H1 (cell line): ENCODE measurements at regions not wholly inside any gene's neighbourhood (a gene's known extent, or its start where the extent isn't known, plus 50 kb on each side); places are given as distances from the start of the nearest gene placed in this dataset.

Experiments used
- CTCF ChIA-PET: fragments of 300-600 bp; sonication (Branson Sonifier 250); formaldehyde crosslinking; loops from one replicate; lab custom pipeline; 2021; ENCODE audit not compliant: partially characterized antibody; lab: Charles Lee
- POLR2A ChIA-PET: fragments of 300-600 bp; sonication (Branson Sonifier 250); formaldehyde crosslinking; loops from one replicate; lab custom pipeline; 2021; ENCODE audit warnings: inconsistent platforms; ENCODE audit not compliant: partially characterized antibody; lab: Charles Lee
- DNase-seq, 2 experiments: peaks; one replicate each; pipeline versions ENCODE4 v3.0.0 to v3.0.0-alpha.2; 2010 to 2022; ENCODE audit warnings: low spot score in 2 of 2, low read depth in 1 of 2, mixed read lengths in 1 of 2
- FAIRE-seq: peaks from 2 replicates; lab custom pipeline; 2011; peaks lifted over from hg19 to GRCh38; lab: Jason Lieb, UNC
- H2AFZ ChIP-seq: 2 replicates; pipeline ENCODE4 v1.8.1; 2012; ENCODE audit warnings: low read length, inconsistent platforms
- H2AK5ac ChIP-seq: 2 replicates; pipeline ENCODE4 v1.6.1; 2013; ENCODE audit warnings: low read depth, low read length
- H2BK120ac ChIP-seq: replicated peaks from 2 replicates; pipeline ENCODE3; 2013; ENCODE audit warnings: low read depth, low read length, inconsistent platforms
- H2BK12ac ChIP-seq: 2 replicates; pipeline ENCODE4 v1.6.1; 2013; ENCODE audit warnings: low read depth, low read length
- H2BK15ac ChIP-seq: 2 replicates; pipeline ENCODE4 v1.6.1; 2013; ENCODE audit warnings: low read length
- H2BK20ac ChIP-seq: 2 replicates; pipeline ENCODE4 v1.6.1; 2013; ENCODE audit warnings: low read length
- H2BK5ac ChIP-seq: 2 replicates; pipeline ENCODE4 v1.6.1; 2013; ENCODE audit warnings: low read depth, low read length
- H3K14ac ChIP-seq: 2 replicates; pipeline ENCODE4 v1.6.1; 2013; ENCODE audit warnings: inconsistent platforms; ENCODE audit not compliant: insufficient read length
- H3K18ac ChIP-seq: 2 replicates; pipeline ENCODE4 v1.6.1; 2013; ENCODE audit warnings: low read length; ENCODE audit errors: extremely low read depth
- H3K23ac ChIP-seq: 2 replicates; pipeline ENCODE4 v1.6.1; 2013; ENCODE audit warnings: inconsistent platforms; ENCODE audit not compliant: insufficient read length
- H3K23me2 ChIP-seq: 2 replicates; pipeline ENCODE4 v1.6.1; 2013; ENCODE audit warnings: low read depth, low read length
- H3K27ac ChIP-seq: 2 replicates; pipeline ENCODE4 v1.6.1; 2011; ENCODE audit warnings: low read depth, low read length, inconsistent platforms
- H3K27me3 ChIP-seq, 4 experiments: replicated peaks in 1 of 4; 1 replicate in 1 of 4; 2 replicates in 3 of 4; pipeline versions ENCODE4 v1.6.1 to v1.8.1; 2011 to 2013; ENCODE audit warnings: low read length in 3 of 4, mild to moderate bottlenecking in 3 of 4, inconsistent platforms in 2 of 4, mixed read lengths in 2 of 4, moderate library complexity in 1 of 4; ENCODE audit not compliant: control insufficient read depth in 3 of 4, insufficient read depth in 3 of 4; ENCODE audit errors: extremely low read depth in 1 of 4
- H3K36me3 ChIP-seq, 4 experiments: 2 replicates each; pipeline versions ENCODE4 v1.6.1 to v1.8.1; 2011 to 2013; ENCODE audit warnings: mild to moderate bottlenecking in 4 of 4, low read length in 3 of 4, moderate library complexity in 2 of 4, control low read depth in 1 of 4, inconsistent platforms in 1 of 4; ENCODE audit not compliant: insufficient read depth in 4 of 4, control insufficient read depth in 2 of 4
- H3K4ac ChIP-seq: replicated peaks from 2 replicates; pipeline ENCODE3; 2013; ENCODE audit warnings: low read length, low read depth, mixed read lengths, inconsistent platforms; ENCODE audit not compliant: insufficient read length
- H3K4me1 ChIP-seq, 4 experiments: replicated peaks in 1 of 4; 1 replicate in 1 of 4; 2 replicates in 3 of 4; pipeline versions ENCODE4 v1.6.1 to v1.8.1; 2011 to 2013; ENCODE audit warnings: low read length in 3 of 4, inconsistent platforms in 2 of 4, mixed read lengths in 1 of 4; ENCODE audit not compliant: insufficient read depth in 4 of 4, control insufficient read depth in 3 of 4
- H3K4me2 ChIP-seq, 2 experiments: 2 replicates each; pipeline versions ENCODE4 v1.6.1 to v1.8.1; 2011 to 2013; ENCODE audit warnings: low read depth in 2 of 2, low read length in 2 of 2, control low read depth in 1 of 2, inconsistent platforms in 1 of 2, mild to moderate bottlenecking in 1 of 2; ENCODE audit not compliant: insufficient read depth in 1 of 2
- H3K4me3 ChIP-seq, 4 experiments: fragments of 200-600, 300-600 bp in 1 of 4; sonication (generic), shearing (Covaris generic), sonication (Bioruptor Twin) in 1 of 4; 2 replicates each; pipeline versions ENCODE4 v1.5.1 to v1.8.1; 2011 to 2016; ENCODE audit warnings: low read length in 4 of 4, low read depth in 3 of 4, control low read depth in 2 of 4, inconsistent platforms in 2 of 4, mild to moderate bottlenecking in 2 of 4, mixed read lengths in 1 of 4, moderate library complexity in 1 of 4; ENCODE audit not compliant: insufficient read depth in 2 of 4; ENCODE audit errors: extremely low read depth in 1 of 4
- H3K56ac ChIP-seq: replicated peaks from 2 replicates; pipeline ENCODE3; 2013; ENCODE audit warnings: low read depth, mild to moderate bottlenecking, mixed read lengths, low read length, inconsistent platforms; ENCODE audit not compliant: insufficient read length
- H3K79me1 ChIP-seq: 2 replicates; pipeline ENCODE4 v1.6.1; 2013; ENCODE audit warnings: low read depth, low read length, control low read depth
- H3K79me2 ChIP-seq, 2 experiments: 2 replicates each; pipeline versions ENCODE4 v1.6.1 to v1.8.1; 2012 to 2013; ENCODE audit warnings: low read length in 2 of 2, mild to moderate bottlenecking in 2 of 2, inconsistent platforms in 1 of 2; ENCODE audit not compliant: insufficient read depth in 2 of 2, control insufficient read depth in 1 of 2
- H3K9ac ChIP-seq, 4 experiments: replicated peaks in 1 of 4; 1 replicate in 1 of 4; 2 replicates in 3 of 4; pipeline versions ENCODE4 v1.6.1 to v1.8.1; 2011 to 2013; ENCODE audit warnings: low read depth in 3 of 4, low read length in 3 of 4, control low read depth in 2 of 4, mild to moderate bottlenecking in 2 of 4, moderate library complexity in 2 of 4, inconsistent platforms in 1 of 4; ENCODE audit errors: extremely low read depth in 1 of 4
- H3K9me3 ChIP-seq, 2 experiments: 2 replicates each; pipeline versions ENCODE4 v1.6.1 to v1.8.1; 2012 to 2013; ENCODE audit warnings: mild to moderate bottlenecking in 2 of 2, moderate library complexity in 2 of 2, control low read depth in 1 of 2, inconsistent platforms in 1 of 2, low read depth in 1 of 2, low read length in 1 of 2, mixed read lengths in 1 of 2; ENCODE audit not compliant: insufficient read depth in 2 of 2
- H4K20me1 ChIP-seq, 2 experiments: replicated peaks in 1 of 2; 2 replicates each; pipeline versions ENCODE3 to v1.8.1; 2011 to 2013; ENCODE audit warnings: inconsistent platforms in 2 of 2, low read length in 2 of 2, mild to moderate bottlenecking in 1 of 2; ENCODE audit not compliant: insufficient read depth in 2 of 2, control insufficient read depth in 1 of 2
- H4K5ac ChIP-seq: 2 replicates; pipeline ENCODE4 v1.6.1; 2013; ENCODE audit warnings: low read length, low read depth, mixed read lengths, inconsistent platforms; ENCODE audit not compliant: insufficient read length
- H4K8ac ChIP-seq: 2 replicates; pipeline ENCODE4 v1.8.0; 2013; ENCODE audit warnings: mild to moderate bottlenecking, moderate library complexity, low read length, inconsistent platforms; ENCODE audit not compliant: insufficient read depth; ENCODE audit errors: extremely low read depth
- H4K91ac ChIP-seq: replicated peaks from 2 replicates; pipeline ENCODE3; 2013; ENCODE audit warnings: low read length, mixed read lengths, inconsistent platforms; ENCODE audit not compliant: insufficient read length
- BRCA1 ChIP-seq: IDR thresholded peaks from 2 replicates; pipeline ENCODE4 v1.6.1; 2012; ENCODE audit warnings: low read depth, low read length, improper control_type of control experiment
- EGR1 ChIP-seq: IDR thresholded peaks from 2 replicates; pipeline ENCODE4 v1.6.1; 2011; ENCODE audit warnings: low read depth, low read length, borderline replicate concordance
- JUN ChIP-seq: IDR thresholded peaks from 2 replicates; pipeline ENCODE4 v1.6.1; 2011; ENCODE audit warnings: low read depth, mild to moderate bottlenecking, improper control_type of control experiment, low read length
- TAF1 ChIP-seq: IDR thresholded peaks from 2 replicates; pipeline ENCODE4 v1.6.1; 2011; ENCODE audit warnings: mild to moderate bottlenecking, low read depth, low read length
- WGBS, 2 experiments: shearing (Covaris generic) in 1 of 2; methylation state at CpG; one replicate each; pipeline versions ENCODE4 v1.1.6 to v1.1.7; 2013 to 2015; ENCODE audit warnings: low lambda C conversion rate in 2 of 2, mixed read lengths in 2 of 2, inconsistent platforms in 1 of 2, low coverage in 1 of 2, missing lambda C conversion rate in 1 of 2; ENCODE audit not compliant: insufficient replicate concordance in 2 of 2, insufficient coverage in 1 of 2, insufficient read length in 1 of 2; ENCODE audit errors: extremely low coverage in 1 of 2, missing lambda C conversion rate in 1 of 2; 5-methylcytosine and 5-hydroxymethylcytosine counted together
- TF ChIP-seq, protein P1 (sequence below): IDR thresholded peaks from 2 replicates; pipeline ENCODE4 v1.6.1; 2012; ENCODE audit warnings: low read length, inconsistent platforms

DNA sequence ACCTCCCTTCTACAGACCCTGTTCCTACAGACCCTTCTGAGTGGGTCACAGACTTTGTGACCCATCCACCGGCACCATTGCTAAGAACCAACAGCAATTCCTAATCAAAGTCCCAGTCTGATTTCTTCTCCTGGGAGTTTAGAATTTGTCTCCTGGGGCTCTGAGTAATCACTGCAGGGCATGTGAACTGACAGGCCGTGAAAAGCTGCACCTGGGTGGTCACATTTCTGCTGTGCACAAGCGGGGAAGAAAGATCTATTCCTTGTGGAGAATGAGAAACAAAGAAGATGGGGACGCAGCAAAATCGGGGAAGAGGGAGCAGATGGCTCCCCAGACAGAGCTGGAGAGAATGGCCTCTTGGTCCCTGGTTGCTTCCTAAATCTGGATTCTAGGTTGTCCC, 151.0 kb downstream of the ARL4C start:
- Histone ChIP-seq H3K9me3 (no peaks in the 10 kb centered on the region), H2BK12ac (no peak overlapping the region), H3K14ac (no peak overlapping the region), H3K23ac (no peak overlapping the region), H3K4me2 (no peak overlapping the region), H3K9ac (no peak overlapping the region), H3K36me3 (no peaks in the 10 kb centered on the region), H2BK5ac (no peak overlapping the region), H2BK120ac (no peak overlapping the region), H4K8ac (no peak overlapping the region), H3K79me1 (no peaks in the 10 kb centered on the region), H3K18ac (no peak overlapping the region), H2AK5ac (no peak overlapping the region), H3K4ac (no peak overlapping the region), H3K23me2 (no peaks in the 10 kb centered on the region), H3K79me2 (no peaks in the 10 kb centered on the region), H2AFZ (no peak overlapping the region), H2BK15ac (no peak overlapping the region), H3K4me1 (no peaks in the 10 kb centered on the region), H3K56ac (no peak overlapping the region), H4K5ac (no peak overlapping the region), H3K4me3 (no peak overlapping the region), H2BK20ac (no peak overlapping the region), H4K91ac (no peak overlapping the region), H4K20me1 (no peaks in the 10 kb centered on the region), H3K27me3 (no peaks in the 10 kb centered on the region), H3K27ac (no peak overlapping the region)
- TF ChIP-seq TAF1 (no peak), JUN (no peak), EGR1 (no peak), BRCA1 (no peak)
- TF ChIP-seq, protein P1, sequence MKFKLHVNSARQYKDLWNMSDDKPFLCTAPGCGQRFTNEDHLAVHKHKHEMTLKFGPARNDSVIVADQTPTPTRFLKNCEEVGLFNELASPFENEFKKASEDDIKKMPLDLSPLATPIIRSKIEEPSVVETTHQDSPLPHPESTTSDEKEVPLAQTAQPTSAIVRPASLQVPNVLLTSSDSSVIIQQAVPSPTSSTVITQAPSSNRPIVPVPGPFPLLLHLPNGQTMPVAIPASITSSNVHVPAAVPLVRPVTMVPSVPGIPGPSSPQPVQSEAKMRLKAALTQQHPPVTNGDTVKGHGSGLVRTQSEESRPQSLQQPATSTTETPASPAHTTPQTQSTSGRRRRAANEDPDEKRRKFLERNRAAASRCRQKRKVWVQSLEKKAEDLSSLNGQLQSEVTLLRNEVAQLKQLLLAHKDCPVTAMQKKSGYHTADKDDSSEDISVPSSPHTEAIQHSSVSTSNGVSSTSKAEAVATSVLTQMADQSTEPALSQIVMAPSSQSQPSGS = no peak
- DNase-seq (no peak), FAIRE-seq (no peak)
- CTCF ChIA-PET = interaction anchor here (1.0 kb wide), 2 partner anchors 57 to 138 kb away, joined by 3 read pairs; no protein-coding TSS in a partner anchor
- WGBS, 2 experiments = 85% methylated on average over 5 of the region's 5 CpGs; no CpG with 5 or more reads in 1 of the 2 experiments
- POLR2A ChIA-PET = no interaction called here
